22Rv1 (cell line): ENCODE measurements at regions not wholly inside any gene's neighbourhood (a gene's known extent, or its start where the extent isn't known, plus 50 kb on each side); places are given as distances from the start of the nearest gene placed in this dataset.

Source experiments
- CTCF ChIP-seq: fragments of 450-650 bp; IDR thresholded peaks from 2 replicates; pipeline ENCODE4 v1.5.1; 2017; ENCODE audit warnings: mild to moderate bottlenecking
- ZFX ChIP-seq: fragments of 450-650 bp; IDR thresholded peaks from 2 replicates; pipeline ENCODE4 v1.6.1; 2017; ENCODE audit warnings: antibody characterized with exemption, borderline replicate concordance

GRCh38 chr16:5870886-5871691, 773.5 kb upstream of the EEF2KMT start:
- TF ChIP-seq CTCF (no peak), ZFX (no peak)
